ENCODE measurements at regions not wholly inside any gene's neighbourhood (a gene's known extent, or its start where the extent isn't known, plus 50 kb on each side); places are given as distances from the start of the nearest gene placed in this dataset.

- Histone ChIP-seq H4K8ac (ENCODE audit: low read depth, low read length) (no peak overlapping the region), H3K23ac (ENCODE audit: low read depth, low read length, poor library complexity) (no peak overlapping the region), H2BK5ac (ENCODE audit: low read length) (no peak overlapping the region), H3K4me1 (ENCODE audit: control insufficient read depth in 2 of 2, insufficient read depth in 1 of 2, low read depth in 1 of 2, low read length in 2 of 2) (no peaks in the 10 kb centered on the region), H3K9me3 (replicated peaks in 1 of 2; ENCODE audit: control insufficient read depth in 2 of 2, insufficient read depth in 1 of 2, low read depth in 1 of 2, low read length in 2 of 2) (no peaks in the 10 kb centered on the region), H2AK5ac (ENCODE audit: low read depth, low read length) (no peak overlapping the region), H3K27me3 (ENCODE audit: control insufficient read depth in 3 of 3, insufficient read depth in 3 of 3, low read depth in 1 of 3, low read length in 3 of 3) (no peaks in the 10 kb centered on the region), H3K9ac (ENCODE audit: low read depth, low read length, poor library complexity) (no peak overlapping the region), H3K14ac (ENCODE audit: low read length) (no peak overlapping the region), H3K79me1 (ENCODE audit: low read depth, low read length) (no peaks in the 10 kb centered on the region), H2BK15ac (ENCODE audit: low read length) (no peak overlapping the region), H2BK12ac (ENCODE audit: low read length) (no peak overlapping the region), H3K27ac (replicated peaks; ENCODE audit: low read length) (no peak overlapping the region), H3K4me3 (ENCODE audit: low read length in 2 of 2) (no peak overlapping the region), H2BK120ac (ENCODE audit: low read depth, low read length) (no peak overlapping the region), H3K4me2 (ENCODE audit: insufficient read depth, low read length, poor library complexity, severe bottlenecking) (no peak overlapping the region), H2AFZ (ENCODE audit: low read length) (no peak overlapping the region), H3K4ac (ENCODE audit: low read length) (no peak overlapping the region), H3K18ac (ENCODE audit: low read length) (no peak overlapping the region), H3K36me3 (replicated peaks in 1 of 2; ENCODE audit: control insufficient read depth in 2 of 2, insufficient read depth in 2 of 2, low read length in 2 of 2) (no peaks in the 10 kb centered on the region), H4K91ac (ENCODE audit: low read depth, low read length, poor library complexity) (no peak overlapping the region)
- WGBS, 2 donors (ENCODE audit: extremely low coverage in 2 of 2, insufficient read length in 2 of 2, insufficient replicate concordance in 1 of 2) = no CpG with 5 or more reads among the region's 1 CpG
- DNase-seq (ENCODE audit: low spot score) = no peak
Observed at GRCh38 chr2:21406386-21406785, 282.6 kb downstream of the TDRD15 start.

- no peaks in the 10 kb centered on the region for H3K9me3 ChIP-seq (replicated peaks in 1 of 2; ENCODE audit: control insufficient read depth in 2 of 2, insufficient read depth in 1 of 2, low read depth in 1 of 2, low read length in 2 of 2)
- no peak overlapping the region for H3K9ac ChIP-seq (ENCODE audit: low read depth, low read length, poor library complexity)
- WGBS, 2 donors (ENCODE audit: extremely low coverage in 2 of 2, insufficient read length in 2 of 2, insufficient replicate concordance in 1 of 2) = no CpG with 5 or more reads among the region's 3 CpGs
- H3K4me1 ChIP-seq (ENCODE audit: control insufficient read depth in 2 of 2, insufficient read depth in 1 of 2, low read depth in 1 of 2, low read length in 2 of 2) = no peaks in the 10 kb centered on the region
- H2AK5ac ChIP-seq (ENCODE audit: low read depth, low read length) = no peak overlapping the region
- no peak overlapping the region for H3K4me3 ChIP-seq (ENCODE audit: low read length in 2 of 2)
- no peak overlapping the region for H2BK12ac ChIP-seq (ENCODE audit: low read length)
- no peak overlapping the region for H3K18ac ChIP-seq (ENCODE audit: low read length)
- no peak overlapping the region for H3K4me2 ChIP-seq (ENCODE audit: insufficient read depth, low read length, poor library complexity, severe bottlenecking)
- H3K27ac ChIP-seq (replicated peaks; ENCODE audit: low read length) = no peak overlapping the region
- H2BK5ac ChIP-seq (ENCODE audit: low read length) = no peak overlapping the region
- H2BK120ac ChIP-seq (ENCODE audit: low read depth, low read length) = no peak overlapping the region
- H2BK15ac ChIP-seq (ENCODE audit: low read length) = no peak overlapping the region
- H3K4ac ChIP-seq (ENCODE audit: low read length) = no peak overlapping the region
- no peak overlapping the region for H3K14ac ChIP-seq (ENCODE audit: low read length)
- no peaks in the 10 kb centered on the region for H3K36me3 ChIP-seq (replicated peaks in 1 of 2; ENCODE audit: control insufficient read depth in 2 of 2, insufficient read depth in 2 of 2, low read length in 2 of 2)
- H4K91ac ChIP-seq (ENCODE audit: low read depth, low read length, poor library complexity) = no peak overlapping the region
- no peaks in the 10 kb centered on the region for H3K27me3 ChIP-seq (ENCODE audit: control insufficient read depth in 3 of 3, insufficient read depth in 3 of 3, low read depth in 1 of 3, low read length in 3 of 3)
- no peak overlapping the region for H4K8ac ChIP-seq (ENCODE audit: low read depth, low read length)
- no peak overlapping the region for H3K23ac ChIP-seq (ENCODE audit: low read depth, low read length, poor library complexity)
- no peaks in the 10 kb centered on the region for H3K79me1 ChIP-seq (ENCODE audit: low read depth, low read length)
- no peak overlapping the region for H2AFZ ChIP-seq (ENCODE audit: low read length)
- no peak for DNase-seq (ENCODE audit: low spot score)
Observed at GRCh38 chr2:21406911-21407310, 283.1 kb downstream of the TDRD15 start.

GRCh38 chr2:21407851-21408250, 284.1 kb downstream of the TDRD15 start:
- Histone ChIP-seq H3K27me3 (ENCODE audit: control insufficient read depth in 3 of 3, insufficient read depth in 3 of 3, low read depth in 1 of 3, low read length in 3 of 3) (no peaks in the 10 kb centered on the region), H2AK5ac (ENCODE audit: low read depth, low read length) (no peak overlapping the region), H3K9ac (ENCODE audit: low read depth, low read length, poor library complexity) (no peak overlapping the region), H3K14ac (ENCODE audit: low read length) (no peak overlapping the region), H3K4me3 (ENCODE audit: low read length in 2 of 2) (no peak overlapping the region), H3K4me1 (ENCODE audit: control insufficient read depth in 2 of 2, insufficient read depth in 1 of 2, low read depth in 1 of 2, low read length in 2 of 2) (peaks cover 0 to under 1% of the 10 kb centered on the region in 2 donors), H3K79me1 (ENCODE audit: low read depth, low read length) (no peaks in the 10 kb centered on the region), H3K27ac (replicated peaks; ENCODE audit: low read length) (no peak overlapping the region), H2BK15ac (ENCODE audit: low read length) (no peak overlapping the region), H3K18ac (ENCODE audit: low read length) (no peak overlapping the region), H2BK12ac (ENCODE audit: low read length) (no peak overlapping the region), H3K9me3 (replicated peaks in 1 of 2; ENCODE audit: control insufficient read depth in 2 of 2, insufficient read depth in 1 of 2, low read depth in 1 of 2, low read length in 2 of 2) (no peaks in the 10 kb centered on the region), H4K91ac (ENCODE audit: low read depth, low read length, poor library complexity) (no peak overlapping the region), H3K36me3 (replicated peaks in 1 of 2; ENCODE audit: control insufficient read depth in 2 of 2, insufficient read depth in 2 of 2, low read length in 2 of 2) (no peaks in the 10 kb centered on the region), H3K4ac (ENCODE audit: low read length) (no peak overlapping the region), H2AFZ (ENCODE audit: low read length) (no peak overlapping the region), H2BK120ac (ENCODE audit: low read depth, low read length) (no peak overlapping the region), H3K23ac (ENCODE audit: low read depth, low read length, poor library complexity) (no peak overlapping the region), H3K4me2 (ENCODE audit: insufficient read depth, low read length, poor library complexity, severe bottlenecking) (no peak overlapping the region), H4K8ac (ENCODE audit: low read depth, low read length) (no peak overlapping the region), H2BK5ac (ENCODE audit: low read length) (no peak overlapping the region)
- no CpG with 5 or more reads among the region's 1 CpG for WGBS, 2 donors (ENCODE audit: extremely low coverage in 2 of 2, insufficient read length in 2 of 2, insufficient replicate concordance in 1 of 2)
- no peak for DNase-seq (ENCODE audit: low spot score)

- DNase-seq (ENCODE audit: low spot score) = no peak
- Histone ChIP-seq H2AFZ (ENCODE audit: low read length) (no peak overlapping the region), H3K79me1 (ENCODE audit: low read depth, low read length) (no peaks in the 10 kb centered on the region), H2AK5ac (ENCODE audit: low read depth, low read length) (no peak overlapping the region), H3K4me1 (ENCODE audit: control insufficient read depth in 2 of 2, insufficient read depth in 1 of 2, low read depth in 1 of 2, low read length in 2 of 2) (peaks cover 0 to 2% of the 10 kb centered on the region in 2 donors), H4K8ac (ENCODE audit: low read depth, low read length) (no peak overlapping the region), H2BK120ac (ENCODE audit: low read depth, low read length) (no peak overlapping the region), H3K9ac (ENCODE audit: low read depth, low read length, poor library complexity) (no peak overlapping the region), H3K14ac (ENCODE audit: low read length) (no peak overlapping the region), H3K27ac (replicated peaks; ENCODE audit: low read length) (no peak overlapping the region), H2BK5ac (ENCODE audit: low read length) (no peak overlapping the region), H3K4me3 (ENCODE audit: low read length in 2 of 2) (no peak overlapping the region), H3K18ac (ENCODE audit: low read length) (no peak overlapping the region), H3K4me2 (ENCODE audit: insufficient read depth, low read length, poor library complexity, severe bottlenecking) (no peak overlapping the region), H3K4ac (ENCODE audit: low read length) (no peak overlapping the region), H3K27me3 (ENCODE audit: control insufficient read depth in 3 of 3, insufficient read depth in 3 of 3, low read depth in 1 of 3, low read length in 3 of 3) (no peaks in the 10 kb centered on the region), H3K9me3 (replicated peaks in 1 of 2; ENCODE audit: control insufficient read depth in 2 of 2, insufficient read depth in 1 of 2, low read depth in 1 of 2, low read length in 2 of 2) (no peaks in the 10 kb centered on the region), H4K91ac (ENCODE audit: low read depth, low read length, poor library complexity) (no peak overlapping the region), H3K36me3 (replicated peaks in 1 of 2; ENCODE audit: control insufficient read depth in 2 of 2, insufficient read depth in 2 of 2, low read length in 2 of 2) (no peaks in the 10 kb centered on the region), H3K23ac (ENCODE audit: low read depth, low read length, poor library complexity) (no peak overlapping the region), H2BK12ac (ENCODE audit: low read length) (no peak overlapping the region), H2BK15ac (ENCODE audit: low read length) (no peak overlapping the region)
- no CpG with 5 or more reads among the region's 5 CpGs for WGBS, 2 donors (ENCODE audit: extremely low coverage in 2 of 2, insufficient read length in 2 of 2, insufficient replicate concordance in 1 of 2)
Observed at GRCh38 chr2:21411741-21412140, 288.0 kb downstream of the TDRD15 start.
